ENCODE measurements at regions not wholly inside any gene's neighbourhood (a gene's known extent, or its start where the extent isn't known, plus 50 kb on each side); places are given as distances from the start of the nearest gene placed in this dataset.

DNA sequence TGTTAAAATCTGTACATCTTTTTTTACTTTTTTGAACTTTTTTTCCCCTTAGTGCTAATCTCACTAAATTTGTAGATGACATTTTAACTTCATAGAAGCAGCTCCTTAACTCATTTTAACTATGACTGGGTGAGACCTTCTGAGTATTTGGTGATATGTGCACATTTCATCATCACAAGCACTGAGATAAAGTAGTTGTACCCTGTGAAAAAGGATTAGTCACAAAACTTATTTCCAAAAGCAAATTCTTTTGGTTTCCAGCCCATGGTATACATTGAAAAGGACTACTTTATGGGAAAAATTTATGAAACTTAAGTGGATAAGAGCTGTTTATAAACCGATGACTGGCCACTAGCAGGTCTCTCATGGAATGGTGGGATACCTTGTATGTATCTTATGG is 581.5 kb downstream of the PLCL1 start:
- DNase-seq: no peak

DNA sequence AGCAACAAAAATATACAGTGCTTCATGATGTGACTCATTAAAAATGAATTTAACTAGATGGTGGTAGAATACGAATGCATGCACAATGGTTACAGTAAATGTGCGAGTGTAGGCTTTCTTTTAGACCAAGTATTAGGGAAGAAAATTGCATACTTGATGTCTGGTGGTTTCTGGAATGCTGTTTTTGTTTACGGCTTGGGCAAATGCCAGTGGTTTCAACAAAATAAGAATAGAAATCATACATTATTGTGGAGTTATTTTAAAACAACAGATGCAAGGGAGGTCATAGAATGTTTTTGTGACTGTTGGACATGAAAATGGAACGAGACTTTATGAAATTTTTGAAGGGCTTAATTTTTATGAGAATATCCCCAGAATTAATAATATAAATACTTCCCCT is 580.9 kb downstream of the PLCL1 start:
- DNase-seq: no peak

GRCh38 chr2:198383392-198383791 is 579.0 kb downstream of the PLCL1 start:
- no peak for DNase-seq

DNA sequence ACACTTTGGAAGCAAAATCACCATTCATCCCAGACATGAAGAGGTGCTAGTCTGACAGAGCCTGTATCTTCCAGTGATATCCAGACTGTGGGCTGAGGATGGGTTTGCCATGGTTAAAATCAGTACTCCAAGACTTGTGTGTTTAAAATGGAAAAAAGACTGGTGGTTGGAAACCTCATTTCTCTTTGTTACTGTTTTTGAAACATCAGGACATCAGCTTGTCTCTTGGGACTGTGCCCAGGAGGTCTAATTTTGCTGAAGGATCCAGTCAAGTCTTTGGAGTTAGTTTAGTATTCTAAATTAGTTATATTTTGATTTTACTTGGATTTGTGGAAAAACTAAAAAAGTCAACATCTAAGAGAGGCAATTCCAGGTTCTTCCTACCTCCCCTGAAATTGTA is 578.4 kb downstream of the PLCL1 start:
- DNase-seq: no peak

GRCh38 chr2:198376677-198377076 is 572.3 kb downstream of the PLCL1 start:
- no peak for DNase-seq

- DNase-seq: no peak
Measured at GRCh38 chr2:198375083-198375410, 570.7 kb downstream of the PLCL1 start.

GRCh38 chr2:198374375-198375082 is 570.1 kb downstream of the PLCL1 start:
- peak; percentile 71 for DNase-seq

DNA sequence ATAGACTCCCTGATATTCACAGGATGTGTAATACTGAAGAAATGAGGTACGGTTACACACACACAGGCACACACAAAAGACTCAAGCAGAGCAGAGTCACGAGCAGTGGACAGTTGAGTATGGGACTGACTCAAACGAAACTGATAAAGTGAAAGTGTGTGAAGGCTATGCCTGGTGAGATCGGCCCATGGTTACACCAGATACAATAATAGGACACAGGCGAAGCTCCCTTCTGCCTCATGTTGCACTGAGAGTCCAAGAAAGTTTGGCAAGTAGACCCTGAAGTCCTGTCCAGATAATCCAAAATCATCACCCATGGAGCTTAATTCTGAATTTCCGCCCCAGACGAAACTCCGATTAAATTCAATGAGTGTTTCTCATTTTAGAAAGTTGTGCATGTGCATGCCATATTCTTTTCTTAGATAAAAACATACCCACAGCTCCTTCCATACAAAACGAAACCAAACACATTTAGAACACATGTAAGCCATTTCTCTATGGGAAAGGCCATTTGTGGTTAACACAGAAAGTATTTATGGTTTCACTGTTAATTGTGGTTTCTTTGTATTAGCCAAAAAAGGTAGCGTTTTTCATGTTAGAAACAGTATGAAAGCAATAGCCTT is 567.6 kb downstream of the PLCL1 start:
- no peak for DNase-seq

DNA sequence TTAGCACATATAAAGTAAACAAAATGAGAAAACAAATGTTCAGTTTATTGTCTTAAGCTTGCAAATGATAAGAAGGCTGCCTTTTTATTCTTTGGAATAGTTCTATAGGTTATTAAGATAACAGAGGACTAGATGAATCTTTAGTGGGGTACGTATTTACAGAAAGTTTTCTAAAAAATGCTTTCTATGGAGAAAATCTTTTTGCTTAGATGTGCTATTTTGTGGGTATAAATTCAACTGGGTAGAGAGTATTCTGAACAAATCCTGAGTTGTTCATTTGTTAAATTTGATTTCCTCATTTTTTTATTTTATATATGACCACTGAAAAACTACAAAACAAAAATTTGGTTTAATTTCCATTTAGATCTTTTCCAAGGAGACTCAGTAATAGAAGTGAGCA is 566.9 kb downstream of the PLCL1 start:
- DNase-seq: no peak

GRCh38 chr2:198368089-198368488 is 563.7 kb downstream of the PLCL1 start:
- DNase-seq: no peak

DNA sequence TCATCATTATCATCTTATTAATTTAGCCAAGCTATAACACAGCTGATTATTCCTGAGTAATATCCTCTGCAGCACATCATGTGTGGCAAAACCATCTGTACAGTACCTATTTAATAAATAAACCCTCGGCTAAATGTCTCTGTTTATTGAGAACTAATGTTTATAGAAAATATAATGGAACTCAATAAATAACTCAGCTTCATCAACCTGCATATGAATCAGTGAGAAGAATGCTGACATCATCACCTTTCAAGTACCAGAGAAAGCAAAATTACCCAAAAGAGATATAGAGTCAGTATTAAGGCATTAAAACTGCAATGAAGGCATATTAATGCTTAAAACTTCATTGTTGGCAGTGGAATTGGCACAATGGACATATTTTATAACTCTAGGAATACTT is 558.3 kb downstream of the PLCL1 start:
- DNase-seq: no peak

DNA sequence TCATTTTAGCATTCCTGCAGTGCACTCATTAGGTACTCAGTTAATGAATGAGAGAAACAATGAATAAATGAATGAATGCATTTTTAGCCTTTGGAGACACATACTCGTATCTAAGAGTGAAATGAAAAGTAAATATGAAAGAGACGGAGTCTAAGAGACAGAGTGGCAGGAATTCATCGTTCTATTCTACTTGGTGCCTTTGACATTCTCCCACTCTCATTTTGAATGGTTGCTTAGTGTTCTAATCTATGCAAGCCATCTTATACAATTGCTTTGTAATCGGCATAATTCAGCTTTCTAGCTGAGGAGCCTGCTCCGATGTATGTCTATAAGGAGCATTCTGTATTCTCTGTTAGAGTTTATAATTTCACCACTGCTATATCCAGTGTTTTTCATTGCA is 554.9 kb downstream of the PLCL1 start:
- DNase-seq: no peak

GRCh38 chr2:198356157-198356556 is 551.8 kb downstream of the PLCL1 start:
- no peak for DNase-seq

GRCh38 chr2:198351647-198352046 is 547.3 kb downstream of the PLCL1 start:
- DNase-seq: no peak

- no peak for DNase-seq
Measured at GRCh38 chr2:198347946-198348345, 543.6 kb downstream of the PLCL1 start.

GRCh38 chr2:198347349-198347748 is 543.0 kb downstream of the PLCL1 start:
- DNase-seq: no peak

GRCh38 chr2:198343471-198343870 is 539.1 kb downstream of the PLCL1 start:
- no peak for DNase-seq

DNA sequence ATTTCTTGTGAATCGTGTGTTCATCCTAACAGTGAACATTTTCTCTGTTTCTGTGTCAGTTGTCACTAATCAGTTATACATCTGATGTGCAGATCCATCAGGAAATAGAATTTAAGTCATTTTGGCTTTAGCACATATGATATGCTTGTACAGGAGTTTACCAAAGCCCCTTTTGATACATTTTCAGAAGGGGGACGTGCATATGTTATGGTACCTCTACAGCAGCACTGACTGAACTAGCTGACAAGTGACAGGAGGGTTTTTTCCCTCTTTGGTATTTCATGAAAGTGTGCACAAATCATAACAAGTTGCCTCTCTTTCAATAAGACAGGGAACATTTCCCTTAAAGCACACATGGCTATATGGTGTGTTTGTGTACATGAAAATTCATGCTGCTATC is 536.5 kb downstream of the PLCL1 start:
- no peak for DNase-seq

- DNase-seq: no peak
Measured at GRCh38 chr2:198339116-198339515, 534.7 kb downstream of the PLCL1 start.

GRCh38 chr2:198337368-198337767 is 533.0 kb downstream of the PLCL1 start:
- DNase-seq: no peak

DNA sequence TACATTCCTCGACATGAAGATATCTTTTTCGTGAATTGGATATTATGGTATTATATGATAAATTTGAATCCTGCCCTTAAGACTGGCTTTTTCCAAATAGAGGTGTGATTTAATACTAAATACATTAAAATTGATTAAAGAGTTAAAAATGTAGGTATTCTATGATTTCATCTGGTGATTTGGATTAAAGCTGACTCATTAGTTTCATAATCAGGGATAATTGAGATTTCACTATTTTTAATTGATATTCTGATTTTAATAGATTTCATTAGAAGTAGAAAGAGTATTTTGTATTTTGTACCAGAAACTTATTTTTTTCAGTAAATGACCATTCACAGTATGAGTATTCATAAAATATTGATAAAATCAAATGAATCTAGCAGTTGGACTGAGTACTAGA is 524.1 kb downstream of the PLCL1 start:
- DNase-seq: no peak

- DNase-seq: no peak
Measured at GRCh38 chr2:198327526-198327925, 523.1 kb downstream of the PLCL1 start.

GRCh38 chr2:198326431-198326830 is 522.0 kb downstream of the PLCL1 start:
- DNase-seq: no peak

GRCh38 chr2:198325359-198325758 is 521.0 kb downstream of the PLCL1 start:
- DNase-seq: no peak

DNA sequence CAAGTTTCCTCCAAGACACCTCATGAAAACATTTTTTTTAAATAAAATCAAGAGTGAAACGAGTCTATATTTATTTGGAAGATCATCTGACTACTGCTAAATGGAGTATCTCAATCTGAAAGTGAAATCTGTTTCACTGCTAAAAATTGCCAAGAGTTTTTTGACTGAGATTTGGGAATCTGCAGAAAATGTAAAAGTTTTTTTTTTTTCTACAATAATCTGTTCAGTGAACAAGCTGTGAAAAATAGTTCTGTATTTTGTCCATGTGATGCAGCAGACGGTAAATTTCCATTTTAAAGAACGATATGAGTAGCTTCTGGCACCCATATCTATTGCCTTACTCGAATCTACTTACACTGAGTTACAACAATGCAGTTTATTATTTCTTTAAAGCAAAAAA is 519.7 kb downstream of the PLCL1 start:
- DNase-seq: no peak
